D721Med (cell line): ENCODE measurements at regions not wholly inside any gene's neighbourhood (a gene's known extent, or its start where the extent isn't known, plus 50 kb on each side); places are given as distances from the start of the nearest gene placed in this dataset.

ENCODE experiments used
- DNase-seq: peaks from one replicate; pipeline ENCODE4 v3.0.0; 2011; ENCODE audit warnings: low spot score; ENCODE audit not compliant: insufficient read length
- FAIRE-seq: peaks from 2 replicates; lab custom pipeline; 2011; peaks lifted over from hg19 to GRCh38; lab: Jason Lieb, UNC
- CTCF ChIP-seq: IDR thresholded peaks from 2 replicates; pipeline ENCODE4 v1.5.1; 2012; ENCODE audit warnings: mild to moderate bottlenecking, control low read depth; ENCODE audit not compliant: insufficient read depth; ENCODE audit errors: missing control alignments

GRCh38 chr5:92822183-92822582 lies 758.8 kb downstream of the NR2F1-AS1 start:
- FAIRE-seq (no peak), DNase-seq (no peak)
- no peak for TF ChIP-seq CTCF

DNA sequence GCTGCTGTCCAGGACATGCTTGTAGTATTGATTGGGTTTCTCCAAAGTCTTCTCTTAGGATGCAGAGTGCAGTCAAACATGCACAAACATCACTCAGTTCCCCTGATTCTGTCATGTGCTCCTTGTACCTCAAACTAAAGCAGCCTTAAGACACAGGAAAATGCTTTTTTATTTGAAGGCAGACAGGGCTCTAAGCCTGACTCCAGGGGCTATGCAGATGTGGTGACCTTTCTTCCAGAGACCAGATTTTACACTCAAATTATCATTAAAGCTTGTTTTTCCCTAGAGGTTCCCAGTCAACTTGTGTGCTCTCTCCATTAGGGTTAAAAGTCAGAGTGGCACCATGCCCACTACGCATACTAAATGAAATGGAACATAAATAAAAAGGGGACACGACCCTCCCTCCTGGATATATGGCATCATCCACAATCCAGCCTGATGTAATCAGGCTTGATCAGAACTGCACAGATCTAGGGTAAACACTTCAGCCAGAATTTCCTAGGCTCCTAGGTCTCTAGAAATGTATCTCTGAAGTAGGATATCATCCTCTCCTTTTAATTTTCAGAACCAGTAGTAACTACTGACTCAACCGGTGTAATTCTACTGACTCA lies 771.1 kb downstream of the NR2F1-AS1 start:
- TF ChIP-seq CTCF = no peak
- DNase-seq (no peak), FAIRE-seq (no peak)

DNA sequence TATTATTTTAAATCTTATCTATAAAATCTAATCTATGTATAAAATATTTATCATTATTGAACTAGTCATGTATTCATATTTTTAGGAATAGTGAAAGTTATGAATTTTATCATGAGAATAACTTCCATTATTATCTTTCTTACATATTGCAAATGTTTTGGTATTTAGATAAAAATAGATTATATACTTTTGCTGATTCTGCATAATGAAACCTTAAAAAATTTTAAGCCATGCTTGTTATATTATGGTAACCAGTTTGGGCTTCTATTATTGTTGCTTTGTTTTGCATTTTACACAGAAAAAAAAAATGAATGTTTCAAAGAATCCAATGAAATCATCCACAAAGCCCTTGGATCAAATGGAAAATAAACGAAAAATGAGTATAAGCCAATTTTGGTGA lies 772.5 kb downstream of the NR2F1-AS1 start:
- TF ChIP-seq CTCF = no peak
- DNase-seq = no peak
- FAIRE-seq = peak; percentile 16

DNA sequence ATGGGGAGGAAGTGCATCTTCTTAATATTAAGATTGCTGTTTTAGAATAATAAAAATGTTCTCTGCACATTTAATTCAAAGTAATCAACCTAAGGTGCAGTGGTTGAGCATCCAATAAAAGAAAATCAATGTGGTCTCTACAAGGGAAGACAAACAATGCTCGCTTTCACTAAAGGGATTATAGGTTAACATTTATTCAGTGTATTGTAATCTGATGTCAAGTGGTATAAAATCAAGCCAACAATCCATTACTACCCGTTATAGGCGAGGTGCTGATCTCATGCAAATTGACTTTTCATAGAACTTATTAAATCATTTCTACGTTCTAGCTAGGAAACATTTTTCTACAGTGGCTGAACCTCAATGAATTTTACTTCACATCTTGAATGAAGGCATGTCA lies 773.9 kb downstream of the NR2F1-AS1 start:
- TF ChIP-seq CTCF = no peak
- DNase-seq = no peak
- FAIRE-seq = no peak

DNA sequence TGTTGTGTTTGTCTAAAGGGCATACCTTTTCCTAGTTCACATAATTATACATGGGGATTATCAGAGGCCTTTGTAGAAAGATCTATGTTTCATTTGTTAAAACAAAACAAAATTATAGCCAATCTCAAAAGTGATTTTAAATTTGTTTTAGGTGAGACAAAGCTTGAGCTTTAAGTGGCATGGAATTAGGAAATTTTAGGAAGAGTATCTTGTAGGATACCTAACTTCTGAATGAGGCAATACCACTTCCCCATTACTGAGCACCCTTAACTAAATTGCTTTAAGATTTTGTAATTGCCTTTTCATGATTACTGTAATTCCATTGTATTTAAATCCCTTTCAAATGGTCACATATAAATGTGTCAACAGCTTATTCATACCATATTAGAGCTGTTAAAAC lies 775.6 kb downstream of the NR2F1-AS1 start:
- FAIRE-seq = no peak
- no peak for DNase-seq
- no peak for TF ChIP-seq CTCF

DNA sequence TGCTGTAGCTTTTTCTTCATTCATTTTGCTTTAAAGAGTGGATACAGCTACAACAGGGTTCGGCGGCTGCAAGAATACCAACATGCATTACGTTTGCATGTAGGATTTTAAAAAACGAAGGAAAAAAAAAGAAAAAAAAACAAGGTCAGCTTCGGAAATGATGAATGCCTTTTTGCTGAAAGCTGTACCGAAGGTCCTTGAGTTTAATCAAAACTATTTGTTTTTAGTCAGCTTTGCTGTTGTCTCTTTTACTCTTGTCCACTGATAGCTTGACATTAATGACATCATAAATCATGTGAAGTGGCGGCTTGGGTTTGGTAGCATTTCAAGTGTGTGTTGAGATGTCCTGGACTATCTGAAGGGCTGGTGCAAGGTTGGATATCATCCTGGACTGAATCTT lies 779.1 kb downstream of the NR2F1-AS1 start:
- TF ChIP-seq CTCF = no peak
- no peak for FAIRE-seq
- DNase-seq = no peak

- FAIRE-seq (no peak), DNase-seq (no peak)
- TF ChIP-seq CTCF = no peak
Observed at GRCh38 chr5:92800365-92800764, 780.7 kb downstream of the NR2F1-AS1 start.
